OCI-LY3 (cell line): ENCODE measurements at regions not wholly inside any gene's neighbourhood (a gene's known extent, or its start where the extent isn't known, plus 50 kb on each side); places are given as distances from the start of the nearest gene placed in this dataset.

Source experiments
- CTCF ChIP-seq: fragments of 200-600, 300-600 bp; sonication (generic); IDR thresholded peaks from 2 replicates; pipeline ENCODE4 v1.5.1; 2014; ENCODE audit warnings: antibody characterized with exemption, low read length, low read depth
- EZH2phosphoT487 ChIP-seq: fragments of 200-600 bp; shearing (Covaris generic); IDR thresholded peaks from 2 replicates; pipeline ENCODE4 v1.6.1; 2018; ENCODE audit warnings: antibody characterized with exemption, mixed run types, low read depth

- TF ChIP-seq CTCF (no peak), EZH2phosphoT487 (no peak)
These were observed 352.4 kb downstream of the HAPSTR1 start for GRCh38 chr16:9443864-9444263.
